HG03064 (cell line): ENCODE measurements at regions not wholly inside any gene's neighbourhood (a gene's known extent, or its start where the extent isn't known, plus 50 kb on each side); places are given as distances from the start of the nearest gene placed in this dataset.

Experiments
- ATAC-seq: cut with Tn5 transposase; IDR thresholded peaks from one replicate; pipeline ENCODE4 v1.9.1; 2021; ENCODE audit warnings: low read depth; ENCODE audit not compliant: unreplicated experiment

- ATAC-seq = no peak
These were observed 59.8 kb downstream of the SOX11 start for GRCh38 chr2:5751873-5752482.

GRCh38 chr2:5756272-5756671 is 64.1 kb downstream of the SOX11 start:
- ATAC-seq = no peak

GRCh38 chr2:5758346-5758745 is 66.2 kb downstream of the SOX11 start:
- no peak for ATAC-seq

GRCh38 chr2:5759949-5760348 is 67.8 kb downstream of the SOX11 start:
- ATAC-seq = no peak

- ATAC-seq = no peak
These were observed 71.3 kb downstream of the SOX11 start for GRCh38 chr2:5763531-5763930.

GRCh38 chr2:5764041-5764440 is 71.9 kb downstream of the SOX11 start:
- no peak for ATAC-seq

- ATAC-seq = no peak
These were observed 73.9 kb downstream of the SOX11 start for GRCh38 chr2:5766056-5766455.

- ATAC-seq = no peak
These were observed 74.4 kb downstream of the SOX11 start for GRCh38 chr2:5766561-5766960.

- ATAC-seq = no peak
These were observed 84.9 kb downstream of the SOX11 start for GRCh38 chr2:5777131-5777535.

GRCh38 chr2:5781679-5782078 is 89.5 kb downstream of the SOX11 start:
- ATAC-seq = no peak

GRCh38 chr2:5782103-5782502 is 89.9 kb downstream of the SOX11 start:
- no peak for ATAC-seq

- ATAC-seq = no peak
These were observed 96.3 kb downstream of the SOX11 start for GRCh38 chr2:5788447-5788846.

- no peak for ATAC-seq
These were observed 99.2 kb downstream of the SOX11 start for GRCh38 chr2:5791371-5791770.

- ATAC-seq = no peak
These were observed 101.8 kb downstream of the SOX11 start for GRCh38 chr2:5794012-5794411.

GRCh38 chr2:5798084-5798483 is 105.9 kb downstream of the SOX11 start:
- no peak for ATAC-seq

GRCh38 chr2:5799348-5799747 is 107.2 kb downstream of the SOX11 start:
- ATAC-seq = no peak

GRCh38 chr2:5803547-5803946 is 111.4 kb downstream of the SOX11 start:
- ATAC-seq = no peak

GRCh38 chr2:5818961-5819600 is 126.9 kb downstream of the SOX11 start:
- no peak for ATAC-seq

GRCh38 chr2:5824126-5824525 is 131.9 kb downstream of the SOX11 start:
- ATAC-seq = no peak

GRCh38 chr2:5825686-5826085 is 133.5 kb downstream of the SOX11 start:
- ATAC-seq = no peak

- no peak for ATAC-seq
These were observed 134.9 kb downstream of the SOX11 start for GRCh38 chr2:5826979-5827655.

GRCh38 chr2:5834501-5834900 is 142.3 kb downstream of the SOX11 start:
- no peak for ATAC-seq
